Liver (tissue), 3 donors: ENCODE measurements at regions not wholly inside any gene's neighbourhood (a gene's known extent, or its start where the extent isn't known, plus 50 kb on each side); places are given as distances from the start of the nearest gene placed in this dataset.
A peak's percentile ranks its signal among the peaks of the same experiment; 100 is the strongest.

Experiments
- CTCF ChIP-seq: fragments of 150-350 bp; IDR thresholded peaks from 2 replicates; pipeline ENCODE4 v1.5.1; 2017; ENCODE audit warnings: improper control_type of control experiment, low read depth, low read length; ENCODE audit not compliant: missing input control
- GABPA ChIP-seq, 2 donors: IDR thresholded peaks in 1 of 2; conservative IDR thresholded peaks in 1 of 2; 2 replicates each; pipeline ENCODE4 v1.6.1; 2016; ENCODE audit warnings: antibody characterized with exemption in 2 of 2, mild to moderate bottlenecking in 1 of 2, moderate library complexity in 1 of 2
- HNF4A ChIP-seq, 2 donors: conservative IDR thresholded peaks; 2 replicates each; pipeline ENCODE4 v1.6.1; 2016; ENCODE audit warnings: antibody characterized with exemption in 2 of 2, mild to moderate bottlenecking in 2 of 2
- NR2F2 ChIP-seq: IDR thresholded peaks from 2 replicates; pipeline ENCODE4 v1.6.1; 2016; ENCODE audit warnings: antibody characterized with exemption
- donor health status: healthy.
- donor health status: healthy.

GRCh38 chr20:39253051-39253755, 291.1 kb downstream of the DHX35 start:
- TF ChIP-seq CTCF (no peak), GABPA (IDR thresholded peaks at IDR 0.05 in 1 of 2, conservative IDR thresholded peaks at IDR 0.05 in 1 of 2) (no peak), HNF4A (conservative IDR thresholded peaks at IDR 0.05) (no peak), NR2F2 (peak; percentile 62)
